Astrocyte (in vitro differentiated cells and primary cell): ENCODE measurements at regions not wholly inside any gene's neighbourhood (a gene's known extent, or its start where the extent isn't known, plus 50 kb on each side); places are given as distances from the start of the nearest gene placed in this dataset.

Experiments
- DNase-seq: peaks from one replicate; pipeline ENCODE4 v3.0.0-alpha.2; 2010; ENCODE audit warnings: low read depth
- FAIRE-seq: peaks from 2 replicates; lab custom pipeline; 2011; peaks lifted over from hg19 to GRCh38; lab: Jason Lieb, UNC
- H2AFZ ChIP-seq: 2 replicates; pipeline ENCODE4 v1.6.0; 2012; ENCODE audit warnings: low read depth, low read length, inconsistent platforms
- H3K27ac ChIP-seq: 2 replicates; pipeline ENCODE4 v1.5.1; 2011; ENCODE audit warnings: low read depth, low read length, inconsistent platforms
- H3K27me3 ChIP-seq: 2 replicates; pipeline ENCODE4 v1.6.0; 2011; ENCODE audit warnings: low read length, inconsistent platforms; ENCODE audit not compliant: insufficient read depth
- H3K36me3 ChIP-seq: 2 replicates; pipeline ENCODE4 v1.5.1; 2011; ENCODE audit warnings: low read length, inconsistent platforms; ENCODE audit not compliant: insufficient read depth
- H3K4me1 ChIP-seq: 2 replicates; pipeline ENCODE4 v1.5.1; 2011; ENCODE audit warnings: low read length, inconsistent platforms; ENCODE audit not compliant: insufficient read depth
- H3K4me2 ChIP-seq: 2 replicates; pipeline ENCODE4 v1.6.0; 2012; ENCODE audit warnings: low read length, inconsistent platforms
- H3K4me3 ChIP-seq: 2 replicates; pipeline ENCODE4 v1.5.1; 2011; ENCODE audit warnings: low read depth, mild to moderate bottlenecking, low read length, inconsistent platforms; ENCODE audit not compliant: insufficient read depth
- H3K79me2 ChIP-seq: 2 replicates; pipeline ENCODE4 v1.6.0; 2012; ENCODE audit warnings: mild to moderate bottlenecking, low read length, inconsistent platforms; ENCODE audit not compliant: insufficient read depth
- H3K9ac ChIP-seq: 2 replicates; pipeline ENCODE4 v1.6.0; 2012; ENCODE audit warnings: mild to moderate bottlenecking, low read length, inconsistent platforms
- H3K9me3 ChIP-seq: 2 replicates; pipeline ENCODE4 v1.5.1; 2012; ENCODE audit warnings: low read depth, mild to moderate bottlenecking, low read length, inconsistent platforms; ENCODE audit not compliant: insufficient read depth
- H4K20me1 ChIP-seq: 2 replicates; pipeline ENCODE4 v1.6.0; 2012; ENCODE audit warnings: low read length, inconsistent platforms; ENCODE audit not compliant: insufficient read depth
- H3K27ac Mint-ChIP-seq: one replicate; pipeline ENCODE4 v1.8.0; 2021; ENCODE audit warnings: mild to moderate bottlenecking, mixed read lengths; ENCODE audit not compliant: unreplicated experiment
- H3K27me3 Mint-ChIP-seq: one replicate; pipeline ENCODE4 v1.8.0; 2021; ENCODE audit warnings: low read depth, mixed read lengths; ENCODE audit not compliant: unreplicated experiment
- H3K36me3 Mint-ChIP-seq: one replicate; pipeline ENCODE4 v1.8.0; 2021; ENCODE audit warnings: low read depth, mixed read lengths; ENCODE audit not compliant: unreplicated experiment
- H3K4me1 Mint-ChIP-seq: one replicate; pipeline ENCODE4 v1.8.0; 2021; ENCODE audit warnings: low read depth, mixed read lengths; ENCODE audit not compliant: unreplicated experiment
- H3K4me3 Mint-ChIP-seq: one replicate; pipeline ENCODE4 v1.8.0; 2021; ENCODE audit warnings: mild to moderate bottlenecking, moderate library complexity, mixed read lengths; ENCODE audit not compliant: unreplicated experiment
- H3K9me3 Mint-ChIP-seq: one replicate; pipeline ENCODE4 v1.8.0; 2021; ENCODE audit warnings: mild to moderate bottlenecking, mixed read lengths; ENCODE audit not compliant: unreplicated experiment
- CTCF ChIP-seq: IDR thresholded peaks from 2 replicates; pipeline ENCODE4 v1.5.1; 2011; ENCODE audit warnings: low read depth, mild to moderate bottlenecking, inconsistent platforms, low read length, moderate library complexity; ENCODE audit not compliant: insufficient read depth
- EZH2 ChIP-seq: IDR thresholded peaks from 2 replicates; pipeline ENCODE4 v1.6.1; 2012; ENCODE audit warnings: mild to moderate bottlenecking, low read length, inconsistent platforms; ENCODE audit not compliant: insufficient read depth

- Histone ChIP-seq H3K27me3 (no peaks in the 10 kb centered on the region), H2AFZ (no peak overlapping the region), H4K20me1 (no peaks in the 10 kb centered on the region), H3K9me3 (no peaks in the 10 kb centered on the region), H3K27ac (no peak overlapping the region), H3K4me2 (no peak overlapping the region), H3K9ac (no peak overlapping the region), H3K36me3 (no peaks in the 10 kb centered on the region), H3K79me2 (no peaks in the 10 kb centered on the region), H3K4me3 (no peak overlapping the region), H3K4me1 (no peaks in the 10 kb centered on the region)
- Mint-ChIP-seq H3K9me3 (no peaks in the 10 kb centered on the region), H3K36me3 (no peaks in the 10 kb centered on the region), H3K27ac (no peak overlapping the region), H3K27me3 (no peaks in the 10 kb centered on the region), H3K4me1 (no peaks in the 10 kb centered on the region), H3K4me3 (no peak overlapping the region)
- TF ChIP-seq CTCF (no peak), EZH2 (no peak)
- no peak for DNase-seq
- FAIRE-seq, result no peak
Observed at GRCh38 chr13:53878861-53879260, 850.2 kb downstream of the OLFM4 start.

- no peaks in the 10 kb centered on the region for H3K36me3 Mint-ChIP-seq
- Histone ChIP-seq H3K27me3 (no peaks in the 10 kb centered on the region), H3K9ac (no peak overlapping the region), H3K4me2 (no peak overlapping the region), H3K4me1 (no peaks in the 10 kb centered on the region), H3K9me3 (no peaks in the 10 kb centered on the region), H4K20me1 (no peaks in the 10 kb centered on the region), H3K36me3 (no peaks in the 10 kb centered on the region), H3K4me3 (no peak overlapping the region), H3K79me2 (no peaks in the 10 kb centered on the region), H2AFZ (no peak overlapping the region), H3K27ac (no peak overlapping the region)
- no peaks in the 10 kb centered on the region for H3K4me1 Mint-ChIP-seq
- no peaks in the 10 kb centered on the region for H3K27me3 Mint-ChIP-seq
- no peak for FAIRE-seq
- no peak overlapping the region for H3K27ac Mint-ChIP-seq
- H3K4me3 Mint-ChIP-seq, result no peak overlapping the region
- no peak for TF ChIP-seq EZH2
- no peak for TF ChIP-seq CTCF
- no peak for DNase-seq
- H3K9me3 Mint-ChIP-seq, result no peaks in the 10 kb centered on the region
Observed at GRCh38 chr13:53885997-53886396, 857.4 kb downstream of the OLFM4 start.

GRCh38 chr13:53890696-53891095 is 862.1 kb downstream of the OLFM4 start:
- no peak overlapping the region for H3K4me3 Mint-ChIP-seq
- Histone ChIP-seq H3K27ac (no peak overlapping the region), H2AFZ (no peak overlapping the region), H3K36me3 (no peaks in the 10 kb centered on the region), H4K20me1 (no peaks in the 10 kb centered on the region), H3K9ac (no peak overlapping the region), H3K4me1 (no peaks in the 10 kb centered on the region), H3K9me3 (no peaks in the 10 kb centered on the region), H3K4me3 (no peak overlapping the region), H3K27me3 (no peaks in the 10 kb centered on the region), H3K4me2 (no peak overlapping the region), H3K79me2 (no peaks in the 10 kb centered on the region)
- FAIRE-seq (no peak), DNase-seq (no peak)
- H3K27ac Mint-ChIP-seq, result no peak overlapping the region
- H3K4me1 Mint-ChIP-seq, result no peaks in the 10 kb centered on the region
- H3K9me3 Mint-ChIP-seq, result no peaks in the 10 kb centered on the region
- no peaks in the 10 kb centered on the region for H3K27me3 Mint-ChIP-seq
- no peak for TF ChIP-seq CTCF
- no peak for TF ChIP-seq EZH2
- no peaks in the 10 kb centered on the region for H3K36me3 Mint-ChIP-seq
